ENCODE measurements at regions not wholly inside any gene's neighbourhood (a gene's known extent, or its start where the extent isn't known, plus 50 kb on each side); places are given as distances from the start of the nearest gene placed in this dataset.

GRCh38 chr6:65761890-65762289 is 54.9 kb upstream of the EYS start:
- Mint-ChIP-seq H3K27me3 (no peaks in the 10 kb centered on the region), H3K36me3 (ENCODE audit: low read depth) (no peaks in the 10 kb centered on the region), H3K4me1 (no peaks in the 10 kb centered on the region), H3K4me3 (no peak overlapping the region), H3K27ac (no peak overlapping the region), H3K9me3 (peaks cover 7% of the 10 kb centered on the region)
- ATAC-seq (ENCODE audit: low read depth) (no peak), DNase-seq (no peak)
- POLR2A ChIA-PET = no interaction called here
- CTCF ChIA-PET = no interaction called here
- TF ChIP-seq CTCF (IDR thresholded peaks at IDR 0.05) = no peak
- intact Hi-C loops (cut with micrococcal nuclease) = no loop called here

- intact Hi-C loops (cut with micrococcal nuclease) = no loop called here
Observed at GRCh38 chr6:65760285-65760684, 53.3 kb upstream of the EYS start.

More at GRCh38 chr6:65760285-65760684, 53.3 kb upstream of the EYS start:
- Mint-ChIP-seq H3K36me3 (ENCODE audit: low read depth) (no peaks in the 10 kb centered on the region), H3K27me3 (no peaks in the 10 kb centered on the region), H3K27ac (no peak overlapping the region), H3K9me3 (peaks cover 9% of the 10 kb centered on the region), H3K4me3 (no peak overlapping the region), H3K4me1 (no peaks in the 10 kb centered on the region)
- ChIA-PET CTCF (no interaction called here), POLR2A (no interaction called here)
- TF ChIP-seq CTCF (IDR thresholded peaks at IDR 0.05) = no peak
- ATAC-seq (ENCODE audit: low read depth) = no peak
- no peak for DNase-seq

All from activated B cell treated with CpG ODN at 0.5 μM for 24 hours (primary cell).